IMR-90 (cell line): ENCODE measurements at regions not wholly inside any gene's neighbourhood (a gene's known extent, or its start where the extent isn't known, plus 50 kb on each side); places are given as distances from the start of the nearest gene placed in this dataset.

ENCODE experiments used
- FOS ChIP-seq: fragments of 150-350 bp; IDR thresholded peaks from 2 replicates; pipeline ENCODE4 v1.6.1; 2016; ENCODE audit warnings: low read depth, low read length
- POLR2A ChIP-seq: IDR thresholded peaks from 2 replicates; pipeline ENCODE4 v1.6.1; 2012; ENCODE audit warnings: mild to moderate bottlenecking, low read depth, low read length
- RCOR1 ChIP-seq: IDR thresholded peaks from 2 replicates; pipeline ENCODE4 v1.6.1; 2012; ENCODE audit warnings: mild to moderate bottlenecking, low read length, improper control_type of control experiment; ENCODE audit not compliant: insufficient replicate concordance
- TF ChIP-seq, protein P1 (sequence below): conservative IDR thresholded peaks from 2 replicates; pipeline ENCODE4 v1.5.1; 2012; ENCODE audit warnings: mild to moderate bottlenecking, low read depth, low read length, improper control_type of control experiment

DNA sequence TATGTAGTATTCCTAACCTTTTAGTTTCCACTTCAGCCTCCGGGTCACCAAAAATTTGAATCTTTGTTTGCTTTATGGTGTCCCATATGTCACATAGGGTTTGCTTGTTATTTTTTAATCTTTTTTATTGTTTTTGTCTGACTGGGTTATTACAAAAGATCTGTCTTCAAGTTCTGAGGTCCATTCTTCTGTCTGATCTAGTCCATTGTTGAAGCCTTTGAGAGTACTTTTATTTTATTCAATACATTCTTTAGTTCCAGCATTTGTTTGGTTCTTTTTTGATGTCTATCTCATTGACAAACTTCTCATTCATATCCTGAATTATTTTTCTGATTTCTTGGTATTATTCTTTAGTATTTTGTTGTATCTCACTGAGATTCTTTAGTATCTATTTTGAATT is 99.8 kb downstream of the GPR65 start:
- TF ChIP-seq, protein P1, sequence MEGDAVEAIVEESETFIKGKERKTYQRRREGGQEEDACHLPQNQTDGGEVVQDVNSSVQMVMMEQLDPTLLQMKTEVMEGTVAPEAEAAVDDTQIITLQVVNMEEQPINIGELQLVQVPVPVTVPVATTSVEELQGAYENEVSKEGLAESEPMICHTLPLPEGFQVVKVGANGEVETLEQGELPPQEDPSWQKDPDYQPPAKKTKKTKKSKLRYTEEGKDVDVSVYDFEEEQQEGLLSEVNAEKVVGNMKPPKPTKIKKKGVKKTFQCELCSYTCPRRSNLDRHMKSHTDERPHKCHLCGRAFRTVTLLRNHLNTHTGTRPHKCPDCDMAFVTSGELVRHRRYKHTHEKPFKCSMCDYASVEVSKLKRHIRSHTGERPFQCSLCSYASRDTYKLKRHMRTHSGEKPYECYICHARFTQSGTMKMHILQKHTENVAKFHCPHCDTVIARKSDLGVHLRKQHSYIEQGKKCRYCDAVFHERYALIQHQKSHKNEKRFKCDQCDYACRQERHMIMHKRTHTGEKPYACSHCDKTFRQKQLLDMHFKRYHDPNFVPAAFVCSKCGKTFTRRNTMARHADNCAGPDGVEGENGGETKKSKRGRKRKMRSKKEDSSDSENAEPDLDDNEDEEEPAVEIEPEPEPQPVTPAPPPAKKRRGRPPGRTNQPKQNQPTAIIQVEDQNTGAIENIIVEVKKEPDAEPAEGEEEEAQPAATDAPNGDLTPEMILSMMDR: no peak
- TF ChIP-seq FOS: no peak
- TF ChIP-seq POLR2A: no peak
- TF ChIP-seq RCOR1: no peak
